H4 (cell line): ENCODE measurements at regions not wholly inside any gene's neighbourhood (a gene's known extent, or its start where the extent isn't known, plus 50 kb on each side); places are given as distances from the start of the nearest gene placed in this dataset.
"Not testable (repeated sequence)": the region's sequence is repeated elsewhere in the genome, so short reads cannot be mapped to it uniquely, and the experiment has no call there.

Experiments used
- DNase-seq: peaks from one replicate; pipeline ENCODE4 v3.0.0-alpha.2; 2015; ENCODE audit warnings: low spot score

DNA sequence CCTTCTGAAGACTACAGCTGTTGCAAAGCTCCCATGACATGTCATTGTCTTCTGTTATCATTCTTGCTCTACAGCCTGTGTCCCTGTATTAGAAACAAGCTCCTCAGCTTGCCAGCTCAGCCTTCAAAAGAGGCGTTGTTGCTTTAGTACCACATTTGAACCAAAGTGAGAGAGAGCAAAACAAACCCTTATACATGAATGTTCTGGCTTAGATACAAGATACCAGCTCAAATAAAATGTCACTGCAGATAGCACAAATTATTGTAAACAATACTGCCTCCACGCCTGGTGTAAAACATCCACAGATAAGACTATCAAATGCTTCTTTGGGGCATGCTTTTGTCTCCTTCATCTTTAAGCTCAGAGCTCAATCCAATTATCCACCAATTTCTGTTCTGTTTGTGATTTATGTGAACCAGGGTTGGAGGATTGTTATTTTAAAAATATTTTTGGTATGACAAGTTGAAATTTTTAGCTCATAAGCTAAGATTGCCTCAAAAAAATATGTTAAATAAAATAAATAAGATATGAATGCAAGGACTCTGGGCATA lies 403.6 kb upstream of the CDIN1 start:
- no peak for DNase-seq

DNA sequence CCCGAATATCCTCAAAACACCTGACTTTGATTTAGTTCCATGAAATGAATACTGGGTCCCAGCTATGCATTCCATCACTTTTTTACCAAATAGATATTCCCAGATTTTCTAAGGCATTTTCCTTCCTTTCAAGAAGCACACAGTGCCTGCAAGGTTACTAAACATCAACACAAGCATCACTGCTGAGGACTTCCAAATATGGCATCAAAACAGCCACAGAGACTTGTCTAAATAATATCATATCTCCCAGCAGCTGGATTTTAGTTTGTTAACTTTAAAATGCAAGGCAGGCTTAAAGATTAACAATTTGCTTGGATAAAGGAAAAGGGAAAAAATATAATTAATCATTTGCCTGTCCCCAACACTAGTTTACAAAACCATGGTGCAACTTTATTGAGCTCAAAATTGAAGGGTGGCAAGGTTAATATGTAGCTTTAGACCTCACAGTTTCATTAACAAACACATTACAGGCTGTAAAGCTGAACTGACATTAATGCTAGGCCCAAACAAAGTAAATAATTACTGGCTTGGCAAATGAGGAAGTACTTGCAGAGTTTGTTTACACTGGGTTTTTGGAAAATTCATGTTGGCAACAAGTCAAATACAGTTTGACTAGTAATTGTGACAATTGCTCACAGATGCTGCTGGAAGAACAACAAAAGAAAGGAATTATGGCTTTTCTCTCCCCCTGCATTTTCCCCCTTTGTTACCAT lies 401.7 kb upstream of the CDIN1 start:
- peak; percentile 72 for DNase-seq

GRCh38 chr15:36178303-36178633 lies 401.2 kb upstream of the CDIN1 start:
- no peak for DNase-seq

- DNase-seq, result no peak
These were observed 396.2 kb upstream of the CDIN1 start for GRCh38 chr15:36183201-36183600.

DNA sequence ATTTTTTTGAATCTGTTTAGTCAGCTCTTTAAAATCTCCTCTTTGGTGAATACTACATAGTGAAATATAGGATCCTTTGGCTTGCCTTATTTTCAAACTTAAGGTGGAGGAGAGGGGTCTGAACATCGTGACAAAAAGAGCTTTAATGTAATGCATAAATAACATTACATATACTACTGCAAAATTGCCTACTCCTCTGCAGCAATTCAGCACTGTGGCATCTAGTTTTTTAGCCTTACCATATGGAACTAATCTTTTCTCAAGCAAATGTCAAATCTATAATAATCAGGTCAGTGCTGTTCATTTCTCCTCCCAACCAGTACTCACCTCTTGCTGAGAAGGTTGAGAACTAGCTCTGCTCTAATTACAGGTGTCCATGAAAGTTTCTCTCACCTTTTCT lies 394.0 kb upstream of the CDIN1 start:
- DNase-seq, result no peak

- no peak for DNase-seq
These were observed 393.6 kb upstream of the CDIN1 start for GRCh38 chr15:36185845-36186244.

GRCh38 chr15:36186376-36186775 lies 393.1 kb upstream of the CDIN1 start:
- DNase-seq, result no peak

GRCh38 chr15:36191459-36191858 lies 388.0 kb upstream of the CDIN1 start:
- DNase-seq, result no peak

DNA sequence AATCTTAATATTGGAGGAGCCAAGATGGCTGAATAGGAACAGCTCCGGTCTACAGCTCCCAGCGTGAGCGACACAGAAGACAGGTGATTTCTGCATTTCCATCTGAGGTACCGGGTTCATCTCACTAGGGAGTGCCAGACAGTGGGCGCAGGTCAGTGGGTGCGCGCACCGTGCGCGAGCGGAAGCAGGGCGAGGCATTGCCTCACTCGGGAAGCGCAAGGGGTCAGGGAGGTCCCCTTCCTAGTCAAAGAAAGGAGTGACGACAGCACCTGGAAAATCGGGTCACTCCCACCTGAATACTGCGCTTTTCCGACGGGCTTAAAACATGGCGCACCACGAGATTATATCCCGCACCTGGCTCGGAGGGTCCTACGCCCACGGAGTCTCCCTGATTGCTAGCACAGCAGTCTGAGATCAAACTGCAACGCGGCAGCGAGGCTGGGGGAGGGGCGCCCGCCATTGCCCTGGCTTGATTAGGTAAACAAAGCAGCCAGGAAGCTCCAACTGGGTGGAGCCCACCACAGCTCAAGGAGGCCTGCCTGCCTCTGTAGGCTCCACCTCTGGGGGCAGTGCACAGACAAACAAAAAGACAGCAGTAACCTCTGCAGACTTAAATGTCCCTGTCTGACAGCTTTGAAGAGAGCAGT lies 383.9 kb upstream of the CDIN1 start:
- DNase-seq, result not testable (repeated sequence)

DNA sequence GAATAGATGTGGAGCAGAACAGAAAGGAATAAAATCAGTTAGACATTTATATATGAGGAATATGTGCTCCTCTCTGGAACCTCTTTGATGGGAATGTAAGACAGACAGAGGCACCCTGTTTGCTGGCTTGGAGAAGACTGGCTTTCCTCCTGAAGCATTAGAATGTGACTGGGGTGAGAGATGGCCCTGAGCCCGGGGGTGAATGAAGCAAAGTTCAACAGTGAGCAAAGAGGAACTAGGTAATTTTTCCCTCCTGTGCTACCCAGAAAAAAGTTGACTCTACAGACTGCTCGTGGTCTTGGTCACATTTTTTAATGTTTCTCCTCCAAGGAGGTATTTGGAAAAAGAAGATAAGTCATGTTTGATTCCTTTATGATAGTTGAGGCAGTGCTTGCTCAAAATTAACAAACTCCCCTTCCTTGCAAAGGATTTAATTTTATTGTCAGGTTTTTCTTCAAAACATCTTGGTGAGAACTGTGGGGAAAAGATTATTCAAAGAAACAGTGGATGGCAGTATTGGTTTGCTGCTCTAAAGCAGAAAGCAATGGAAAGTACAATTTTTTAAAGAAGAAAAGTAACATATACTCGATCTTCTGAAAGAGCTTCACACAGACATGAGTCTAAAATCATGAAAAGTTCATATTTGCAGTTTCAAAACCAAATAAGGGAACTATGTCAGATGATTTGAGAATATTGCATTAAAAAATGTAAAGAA lies 370.4 kb upstream of the CDIN1 start:
- DNase-seq, result no peak

- no peak for DNase-seq
These were observed 369.0 kb upstream of the CDIN1 start for GRCh38 chr15:36210426-36210825.

- DNase-seq, result no peak
These were observed 361.1 kb upstream of the CDIN1 start for GRCh38 chr15:36218322-36218721.

GRCh38 chr15:36218991-36219390 lies 360.4 kb upstream of the CDIN1 start:
- DNase-seq, result no peak

GRCh38 chr15:36221992-36222391 lies 357.4 kb upstream of the CDIN1 start:
- no peak for DNase-seq

DNA sequence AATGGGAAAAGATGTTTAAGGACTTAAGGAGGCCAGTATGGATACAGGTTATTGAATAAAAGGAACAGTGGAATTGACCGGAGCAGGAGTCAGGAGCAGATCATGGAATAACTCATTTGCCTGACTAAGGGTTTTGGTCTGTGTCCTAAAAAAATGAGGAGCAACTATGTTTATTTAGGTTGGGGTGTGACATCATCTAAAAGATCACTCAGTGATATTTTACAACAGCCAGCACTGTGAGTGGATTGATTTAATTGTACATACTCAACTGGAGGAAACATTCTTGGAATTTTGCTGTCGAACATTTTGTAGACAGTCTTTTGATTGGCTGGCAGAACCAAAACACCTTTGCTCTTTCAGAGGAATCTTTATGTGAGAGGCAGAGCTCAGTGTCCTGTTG lies 348.6 kb upstream of the CDIN1 start:
- DNase-seq, result no peak

- no peak for DNase-seq
These were observed 346.9 kb upstream of the CDIN1 start for GRCh38 chr15:36232491-36232890.

- no peak for DNase-seq
These were observed 344.7 kb upstream of the CDIN1 start for GRCh38 chr15:36234743-36235142.

DNA sequence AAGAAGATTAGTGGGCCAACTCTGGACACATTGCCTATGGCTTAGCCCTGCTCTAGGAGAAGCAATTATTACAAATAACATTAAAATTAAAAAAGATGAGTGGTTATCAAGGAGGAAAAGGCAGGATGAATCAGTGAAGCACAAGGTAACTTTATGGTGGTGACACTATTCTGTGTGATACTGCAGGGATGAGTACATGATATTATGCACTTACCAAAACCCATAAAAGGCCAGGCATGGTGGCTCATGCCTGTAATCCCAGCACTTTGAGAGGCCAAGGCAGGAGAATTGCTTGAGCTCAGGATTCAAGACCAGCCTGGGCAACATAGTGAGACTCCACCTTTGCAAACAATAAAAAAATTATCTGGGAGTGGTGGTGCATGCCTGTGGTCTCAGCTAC lies 344.3 kb upstream of the CDIN1 start:
- no peak for DNase-seq

GRCh38 chr15:36239509-36239908 lies 339.9 kb upstream of the CDIN1 start:
- no peak for DNase-seq

GRCh38 chr15:36251450-36251849 lies 328.0 kb upstream of the CDIN1 start:
- DNase-seq, result peak; percentile 4

- DNase-seq, result no peak
These were observed 327.2 kb upstream of the CDIN1 start for GRCh38 chr15:36252146-36252711.

DNA sequence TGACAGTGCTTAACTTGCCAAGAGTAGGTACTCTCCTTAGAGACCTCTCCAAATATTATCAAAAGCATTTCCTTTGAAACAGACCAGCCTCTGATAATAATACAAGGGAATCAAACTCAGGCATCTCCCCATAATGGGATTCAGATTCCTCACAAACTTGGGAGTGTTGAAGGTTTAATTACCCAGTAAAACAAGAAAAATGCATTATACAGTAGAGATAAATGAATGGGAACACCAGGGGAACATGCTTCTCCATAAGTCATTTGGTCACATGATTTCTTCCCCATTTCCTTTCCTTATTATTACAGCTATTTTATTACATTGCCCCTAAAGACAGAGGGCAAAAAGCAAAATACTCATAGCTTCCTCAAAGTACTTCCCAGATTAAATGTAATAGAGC lies 325.0 kb upstream of the CDIN1 start:
- no peak for DNase-seq

GRCh38 chr15:36256404-36256807 lies 323.0 kb upstream of the CDIN1 start:
- DNase-seq, result no peak
